ENCODE measurements at regions not wholly inside any gene's neighbourhood (a gene's known extent, or its start where the extent isn't known, plus 50 kb on each side); places are given as distances from the start of the nearest gene placed in this dataset.
A peak's percentile ranks its signal among the peaks of the same experiment; 100 is the strongest.

DNA sequence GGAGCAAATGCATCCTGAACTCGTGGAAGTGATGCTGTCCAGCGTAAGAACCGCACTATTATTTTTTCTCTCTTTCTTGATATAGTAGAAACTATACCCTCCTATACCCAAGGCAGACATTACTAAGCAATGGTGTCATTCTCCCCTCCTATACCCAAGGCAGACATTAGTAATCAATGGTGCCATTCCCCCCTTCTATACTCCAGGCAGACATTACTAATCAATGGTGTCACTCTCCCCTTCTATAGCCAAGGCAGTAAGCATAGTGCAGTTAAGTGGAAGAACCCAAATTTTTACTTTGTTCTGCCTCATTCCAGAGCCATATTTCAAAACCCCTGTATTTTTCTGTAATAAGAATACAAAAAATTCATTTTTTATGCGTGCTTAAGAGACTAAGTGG is 506.2 kb upstream of the EEF2KMT start:
- Histone ChIP-seq H3K27ac (ENCODE audit: extremely low read depth, low read depth, low read length) (no peak overlapping the region), H3K4me1 (ENCODE audit: control insufficient read depth, insufficient read depth, low read length) (no peaks in the 10 kb centered on the region), H3K4me3 (ENCODE audit: low read depth, low read length) (no peak overlapping the region), H3K9me3 (ENCODE audit: control insufficient read depth, insufficient read depth, low read depth, low read length) (no peaks in the 10 kb centered on the region), H3K36me3 (ENCODE audit: control insufficient read depth in 2 of 2, insufficient read depth in 1 of 2, low read length in 2 of 2) (no peaks in the 10 kb centered on the region)
- ChIA-PET POLR2A (no interaction called here), CTCF (no interaction called here)
- TF ChIP-seq ZBTB17 (tag by site-specific recombination; IDR thresholded peaks at IDR 0.05): peak; percentile 51; the same call in 1 of the 2 replicates
- TF ChIP-seq ZSCAN4 (tag by site-specific recombination; IDR thresholded peaks at IDR 0.05): no peak
- no peak for TF ChIP-seq ZFP3 (tag by site-specific recombination; IDR thresholded peaks at IDR 0.05; ENCODE audit: low read depth)
- no peak for TF ChIP-seq ZBTB10 (tag by site-specific recombination; IDR thresholded peaks at IDR 0.05)

DNA sequence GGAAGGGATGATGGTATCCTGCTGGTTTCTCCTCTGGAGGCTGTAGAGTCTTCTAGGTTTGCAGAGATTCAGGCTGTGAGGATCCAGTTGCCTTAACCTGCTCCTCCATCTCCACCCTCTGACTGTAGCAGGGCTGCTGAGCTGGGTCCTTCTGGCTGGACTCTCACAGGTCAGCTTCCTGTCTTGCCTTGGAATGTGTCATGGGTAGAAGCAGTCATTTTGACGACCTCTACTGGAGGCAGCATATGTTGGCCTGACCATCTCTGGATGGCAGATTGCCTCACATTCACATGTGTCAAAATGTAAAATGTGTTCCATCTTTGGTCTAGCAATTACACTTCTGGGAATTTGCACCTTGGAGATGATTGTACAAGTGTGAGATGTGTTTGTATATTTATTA is 504.4 kb upstream of the EEF2KMT start:
- Histone ChIP-seq H3K4me3 (ENCODE audit: low read depth, low read length) (no peak overlapping the region), H3K27ac (ENCODE audit: extremely low read depth, low read depth, low read length) (no peak overlapping the region), H3K4me1 (ENCODE audit: control insufficient read depth, insufficient read depth, low read length) (no peaks in the 10 kb centered on the region), H3K9me3 (ENCODE audit: control insufficient read depth, insufficient read depth, low read depth, low read length) (no peaks in the 10 kb centered on the region), H3K36me3 (ENCODE audit: control insufficient read depth in 2 of 2, insufficient read depth in 1 of 2, low read length in 2 of 2) (no peaks in the 10 kb centered on the region)
- ChIA-PET POLR2A (no interaction called here), CTCF (interaction anchor here (0.6 to 0.7 kb wide), 2 partner anchors 15 to 972 kb away, joined by 3 read pairs; no protein-coding TSS in a partner anchor)
- TF ChIP-seq HOXD13 (CRISPR knock-in tag; IDR thresholded peaks at IDR 0.05; ENCODE audit: borderline replicate concordance): no peak
- TF ChIP-seq ZIC2 (tag by site-specific recombination; IDR thresholded peaks at IDR 0.05): no peak
- TF ChIP-seq ZSCAN30 (tag by site-specific recombination; IDR thresholded peaks at IDR 0.05): no peak
- TF ChIP-seq, protein P1, sequence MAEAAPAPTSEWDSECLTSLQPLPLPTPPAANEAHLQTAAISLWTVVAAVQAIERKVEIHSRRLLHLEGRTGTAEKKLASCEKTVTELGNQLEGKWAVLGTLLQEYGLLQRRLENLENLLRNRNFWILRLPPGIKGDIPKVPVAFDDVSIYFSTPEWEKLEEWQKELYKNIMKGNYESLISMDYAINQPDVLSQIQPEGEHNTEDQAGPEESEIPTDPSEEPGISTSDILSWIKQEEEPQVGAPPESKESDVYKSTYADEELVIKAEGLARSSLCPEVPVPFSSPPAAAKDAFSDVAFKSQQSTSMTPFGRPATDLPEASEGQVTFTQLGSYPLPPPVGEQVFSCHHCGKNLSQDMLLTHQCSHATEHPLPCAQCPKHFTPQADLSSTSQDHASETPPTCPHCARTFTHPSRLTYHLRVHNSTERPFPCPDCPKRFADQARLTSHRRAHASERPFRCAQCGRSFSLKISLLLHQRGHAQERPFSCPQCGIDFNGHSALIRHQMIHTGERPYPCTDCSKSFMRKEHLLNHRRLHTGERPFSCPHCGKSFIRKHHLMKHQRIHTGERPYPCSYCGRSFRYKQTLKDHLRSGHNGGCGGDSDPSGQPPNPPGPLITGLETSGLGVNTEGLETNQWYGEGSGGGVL (tag by site-specific recombination; IDR thresholded peaks at IDR 0.05): no peak
- TF ChIP-seq, protein P2, sequence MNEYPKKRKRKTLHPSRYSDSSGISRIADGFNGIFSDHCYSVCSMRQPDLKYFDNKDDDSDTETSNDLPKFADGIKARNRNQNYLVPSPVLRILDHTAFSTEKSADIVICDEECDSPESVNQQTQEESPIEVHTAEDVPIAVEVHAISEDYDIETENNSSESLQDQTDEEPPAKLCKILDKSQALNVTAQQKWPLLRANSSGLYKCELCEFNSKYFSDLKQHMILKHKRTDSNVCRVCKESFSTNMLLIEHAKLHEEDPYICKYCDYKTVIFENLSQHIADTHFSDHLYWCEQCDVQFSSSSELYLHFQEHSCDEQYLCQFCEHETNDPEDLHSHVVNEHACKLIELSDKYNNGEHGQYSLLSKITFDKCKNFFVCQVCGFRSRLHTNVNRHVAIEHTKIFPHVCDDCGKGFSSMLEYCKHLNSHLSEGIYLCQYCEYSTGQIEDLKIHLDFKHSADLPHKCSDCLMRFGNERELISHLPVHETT (tag by site-specific recombination; IDR thresholded peaks at IDR 0.05): no peak
- TF ChIP-seq ZNF704 (tag by site-specific recombination; IDR thresholded peaks at IDR 0.05): no peak
- TF ChIP-seq MYNN (tag by site-specific recombination; IDR thresholded peaks at IDR 0.05; ENCODE audit: borderline replicate concordance): no peak
- TF ChIP-seq REST (tag by site-specific recombination; IDR thresholded peaks at IDR 0.05): no peak
- no peak for TF ChIP-seq ZNF660 (tag by site-specific recombination; IDR thresholded peaks at IDR 0.05)
- no peak for TF ChIP-seq ZNF37A (tag by site-specific recombination; IDR thresholded peaks at IDR 0.05)
- no peak for TF ChIP-seq ZNF138 (tag by site-specific recombination; IDR thresholded peaks at IDR 0.05; ENCODE audit: borderline replicate concordance)

All from HEK293 (cell line).